ENCODE measurements at regions not wholly inside any gene's neighbourhood (a gene's known extent, or its start where the extent isn't known, plus 50 kb on each side); places are given as distances from the start of the nearest gene placed in this dataset.

- no peaks in the 10 kb centered on the region for H3K27me3 ChIP-seq (ENCODE audit: control insufficient read depth, insufficient read depth, low read length)
- no peak overlapping the region for H3K4me3 ChIP-seq (ENCODE audit: insufficient read depth, low read depth, low read length)
- H3K36me3 ChIP-seq (replicated peaks; ENCODE audit: control insufficient read depth, insufficient read depth, low read length), result no peaks in the 10 kb centered on the region
- DNase-seq, result no peak
These were observed 594.0 kb upstream of the ACVR2A start for GRCh38 chr2:147250652-147251356.

- H3K27me3 ChIP-seq (ENCODE audit: control insufficient read depth, insufficient read depth, low read length), result no peaks in the 10 kb centered on the region
- DNase-seq, result no peak
- no peak overlapping the region for H3K4me3 ChIP-seq (ENCODE audit: insufficient read depth, low read depth, low read length)
- no peaks in the 10 kb centered on the region for H3K36me3 ChIP-seq (replicated peaks; ENCODE audit: control insufficient read depth, insufficient read depth, low read length)
These were observed 597.1 kb upstream of the ACVR2A start for GRCh38 chr2:147247749-147248148.

GRCh38 chr2:147242445-147242844 lies 602.4 kb upstream of the ACVR2A start:
- DNase-seq, result no peak
- Histone ChIP-seq H3K36me3 (replicated peaks; ENCODE audit: control insufficient read depth, insufficient read depth, low read length) (no peaks in the 10 kb centered on the region), H3K4me3 (ENCODE audit: insufficient read depth, low read depth, low read length) (no peak overlapping the region), H3K27me3 (ENCODE audit: control insufficient read depth, insufficient read depth, low read length) (no peaks in the 10 kb centered on the region)

- Histone ChIP-seq H3K36me3 (replicated peaks; ENCODE audit: control insufficient read depth, insufficient read depth, low read length) (no peaks in the 10 kb centered on the region), H3K27me3 (ENCODE audit: control insufficient read depth, insufficient read depth, low read length) (no peaks in the 10 kb centered on the region), H3K4me3 (ENCODE audit: insufficient read depth, low read depth, low read length) (no peak overlapping the region)
- DNase-seq, result no peak
These were observed 608.2 kb upstream of the ACVR2A start for GRCh38 chr2:147236601-147237000.

GRCh38 chr2:147232225-147232669 lies 612.6 kb upstream of the ACVR2A start:
- Histone ChIP-seq H3K27me3 (ENCODE audit: control insufficient read depth, insufficient read depth, low read length) (no peaks in the 10 kb centered on the region), H3K36me3 (replicated peaks; ENCODE audit: control insufficient read depth, insufficient read depth, low read length) (no peaks in the 10 kb centered on the region), H3K4me3 (ENCODE audit: insufficient read depth, low read depth, low read length) (no peak overlapping the region)
- DNase-seq, result no peak

GRCh38 chr2:147231607-147232006 lies 613.2 kb upstream of the ACVR2A start:
- Histone ChIP-seq H3K27me3 (ENCODE audit: control insufficient read depth, insufficient read depth, low read length) (no peaks in the 10 kb centered on the region), H3K36me3 (replicated peaks; ENCODE audit: control insufficient read depth, insufficient read depth, low read length) (no peaks in the 10 kb centered on the region), H3K4me3 (ENCODE audit: insufficient read depth, low read depth, low read length) (no peak overlapping the region)
- no peak for DNase-seq

GRCh38 chr2:147231081-147231480 lies 613.7 kb upstream of the ACVR2A start:
- Histone ChIP-seq H3K27me3 (ENCODE audit: control insufficient read depth, insufficient read depth, low read length) (no peaks in the 10 kb centered on the region), H3K36me3 (replicated peaks; ENCODE audit: control insufficient read depth, insufficient read depth, low read length) (no peaks in the 10 kb centered on the region), H3K4me3 (ENCODE audit: insufficient read depth, low read depth, low read length) (no peak overlapping the region)
- DNase-seq, result no peak

GRCh38 chr2:147227313-147227712 lies 617.5 kb upstream of the ACVR2A start:
- no peaks in the 10 kb centered on the region for H3K27me3 ChIP-seq (ENCODE audit: control insufficient read depth, insufficient read depth, low read length)
- no peak overlapping the region for H3K4me3 ChIP-seq (ENCODE audit: insufficient read depth, low read depth, low read length)
- H3K36me3 ChIP-seq (replicated peaks; ENCODE audit: control insufficient read depth, insufficient read depth, low read length), result no peaks in the 10 kb centered on the region
- no peak for DNase-seq

GRCh38 chr2:147224070-147224469 lies 620.8 kb upstream of the ACVR2A start:
- Histone ChIP-seq H3K27me3 (ENCODE audit: control insufficient read depth, insufficient read depth, low read length) (no peaks in the 10 kb centered on the region), H3K36me3 (replicated peaks; ENCODE audit: control insufficient read depth, insufficient read depth, low read length) (no peaks in the 10 kb centered on the region), H3K4me3 (ENCODE audit: insufficient read depth, low read depth, low read length) (no peak overlapping the region)
- DNase-seq, result no peak

GRCh38 chr2:147223553-147224060 lies 621.2 kb upstream of the ACVR2A start:
- H3K27me3 ChIP-seq (ENCODE audit: control insufficient read depth, insufficient read depth, low read length), result no peaks in the 10 kb centered on the region
- H3K4me3 ChIP-seq (ENCODE audit: insufficient read depth, low read depth, low read length), result no peak overlapping the region
- DNase-seq, result no peak
- no peaks in the 10 kb centered on the region for H3K36me3 ChIP-seq (replicated peaks; ENCODE audit: control insufficient read depth, insufficient read depth, low read length)

- Histone ChIP-seq H3K36me3 (replicated peaks; ENCODE audit: control insufficient read depth, insufficient read depth, low read length) (no peaks in the 10 kb centered on the region), H3K27me3 (ENCODE audit: control insufficient read depth, insufficient read depth, low read length) (no peaks in the 10 kb centered on the region), H3K4me3 (ENCODE audit: insufficient read depth, low read depth, low read length) (no peak overlapping the region)
- DNase-seq, result no peak
These were observed 621.7 kb upstream of the ACVR2A start for GRCh38 chr2:147223119-147223518.

GRCh38 chr2:147222506-147222905 lies 622.3 kb upstream of the ACVR2A start:
- Histone ChIP-seq H3K27me3 (ENCODE audit: control insufficient read depth, insufficient read depth, low read length) (no peaks in the 10 kb centered on the region), H3K4me3 (ENCODE audit: insufficient read depth, low read depth, low read length) (no peak overlapping the region), H3K36me3 (replicated peaks; ENCODE audit: control insufficient read depth, insufficient read depth, low read length) (no peaks in the 10 kb centered on the region)
- DNase-seq, result no peak

GRCh38 chr2:147214914-147215313 lies 629.9 kb upstream of the ACVR2A start:
- H3K36me3 ChIP-seq (replicated peaks; ENCODE audit: control insufficient read depth, insufficient read depth, low read length), result no peaks in the 10 kb centered on the region
- H3K4me3 ChIP-seq (ENCODE audit: insufficient read depth, low read depth, low read length), result no peak overlapping the region
- DNase-seq, result no peak
- H3K27me3 ChIP-seq (ENCODE audit: control insufficient read depth, insufficient read depth, low read length), result no peaks in the 10 kb centered on the region

GRCh38 chr2:147211484-147211883 lies 633.3 kb upstream of the ACVR2A start:
- H3K27me3 ChIP-seq (ENCODE audit: control insufficient read depth, insufficient read depth, low read length), result no peaks in the 10 kb centered on the region
- H3K36me3 ChIP-seq (replicated peaks; ENCODE audit: control insufficient read depth, insufficient read depth, low read length), result no peaks in the 10 kb centered on the region
- DNase-seq, result no peak
- no peak overlapping the region for H3K4me3 ChIP-seq (ENCODE audit: insufficient read depth, low read depth, low read length)

- Histone ChIP-seq H3K36me3 (replicated peaks; ENCODE audit: control insufficient read depth, insufficient read depth, low read length) (no peaks in the 10 kb centered on the region), H3K4me3 (ENCODE audit: insufficient read depth, low read depth, low read length) (no peak overlapping the region), H3K27me3 (ENCODE audit: control insufficient read depth, insufficient read depth, low read length) (no peaks in the 10 kb centered on the region)
- no peak for DNase-seq
These were observed 640.7 kb upstream of the ACVR2A start for GRCh38 chr2:147204102-147204501.

All from H7 (cell line).